ENCODE measurements at regions not wholly inside any gene's neighbourhood (a gene's known extent, or its start where the extent isn't known, plus 50 kb on each side); places are given as distances from the start of the nearest gene placed in this dataset.

GRCh38 chr1:55381491-55381890 is 166.3 kb upstream of the USP24 start:
- TF ChIP-seq TAF1 (IDR thresholded peaks at IDR 0.05; ENCODE audit: borderline replicate concordance, low read depth, low read length) (no peak), POLR2A (IDR thresholded peaks at IDR 0.05; ENCODE audit: low read depth, low read length) (no peak), POLR2AphosphoS5 (IDR thresholded peaks at IDR 0.05; ENCODE audit: low read depth, low read length) (no peak)
